OCI-LY3 (cell line): ENCODE measurements at regions not wholly inside any gene's neighbourhood (a gene's known extent, or its start where the extent isn't known, plus 50 kb on each side); places are given as distances from the start of the nearest gene placed in this dataset.

Experiments used
- EZH2phosphoT487 ChIP-seq: fragments of 200-600 bp; shearing (Covaris generic); IDR thresholded peaks from 2 replicates; pipeline ENCODE4 v1.6.1; 2018; ENCODE audit warnings: antibody characterized with exemption, mixed run types, low read depth
- TF ChIP-seq, protein P1 (sequence below): fragments of 200-600, 300-600 bp; sonication (generic); IDR thresholded peaks from 2 replicates; pipeline ENCODE4 v1.5.1; 2014; ENCODE audit warnings: antibody characterized with exemption, low read length, low read depth

DNA sequence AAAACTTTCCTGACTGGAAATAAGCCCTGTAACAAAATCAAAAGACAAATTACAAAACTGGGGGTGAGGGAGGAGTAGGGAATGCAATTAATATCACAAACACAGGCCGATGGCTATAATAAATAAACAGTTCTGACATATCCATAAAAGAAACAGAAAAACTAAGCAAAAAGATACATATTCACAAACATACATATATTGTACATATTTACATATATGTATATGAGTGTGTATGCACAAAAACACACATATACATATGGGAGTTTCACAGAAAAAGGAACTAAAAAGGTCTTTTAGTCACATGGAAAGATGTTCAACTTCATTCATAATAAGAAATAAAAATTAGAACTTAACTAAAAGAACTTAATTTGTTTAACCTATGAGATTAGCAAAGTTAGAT, 292.7 kb downstream of the TFAP2A start:
- TF ChIP-seq, protein P1, sequence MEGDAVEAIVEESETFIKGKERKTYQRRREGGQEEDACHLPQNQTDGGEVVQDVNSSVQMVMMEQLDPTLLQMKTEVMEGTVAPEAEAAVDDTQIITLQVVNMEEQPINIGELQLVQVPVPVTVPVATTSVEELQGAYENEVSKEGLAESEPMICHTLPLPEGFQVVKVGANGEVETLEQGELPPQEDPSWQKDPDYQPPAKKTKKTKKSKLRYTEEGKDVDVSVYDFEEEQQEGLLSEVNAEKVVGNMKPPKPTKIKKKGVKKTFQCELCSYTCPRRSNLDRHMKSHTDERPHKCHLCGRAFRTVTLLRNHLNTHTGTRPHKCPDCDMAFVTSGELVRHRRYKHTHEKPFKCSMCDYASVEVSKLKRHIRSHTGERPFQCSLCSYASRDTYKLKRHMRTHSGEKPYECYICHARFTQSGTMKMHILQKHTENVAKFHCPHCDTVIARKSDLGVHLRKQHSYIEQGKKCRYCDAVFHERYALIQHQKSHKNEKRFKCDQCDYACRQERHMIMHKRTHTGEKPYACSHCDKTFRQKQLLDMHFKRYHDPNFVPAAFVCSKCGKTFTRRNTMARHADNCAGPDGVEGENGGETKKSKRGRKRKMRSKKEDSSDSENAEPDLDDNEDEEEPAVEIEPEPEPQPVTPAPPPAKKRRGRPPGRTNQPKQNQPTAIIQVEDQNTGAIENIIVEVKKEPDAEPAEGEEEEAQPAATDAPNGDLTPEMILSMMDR = no peak
- TF ChIP-seq EZH2phosphoT487 = no peak
